Gastroesophageal sphincter (tissue), 4 donors: ENCODE measurements at regions not wholly inside any gene's neighbourhood (a gene's known extent, or its start where the extent isn't known, plus 50 kb on each side); places are given as distances from the start of the nearest gene placed in this dataset.

ENCODE experiments used
- ATAC-seq: fragments of 150-250 bp; one replicate; pipeline ENCODE4 v1.9.1; 2016; ENCODE audit warnings: mild to moderate bottlenecking, moderate library complexity
- H3K27ac ChIP-seq, 4 donors: fragments of 200-600 bp; sonication (generic) in 3 of 4; 1 replicate in 3 of 4; 2 replicates in 1 of 4; pipeline ENCODE4 v1.5.1; 2016 to 2019
- H3K27me3 ChIP-seq: fragments of 200-600 bp; sonication (generic); one replicate; pipeline ENCODE4 v1.5.1; 2019
- H3K36me3 ChIP-seq, 2 donors: fragments of 200-600 bp; sonication (generic); one replicate each; pipeline ENCODE4 v1.5.1; 2019; ENCODE audit warnings: control low read depth in 1 of 2
- H3K4me1 ChIP-seq, 3 donors: fragments of 200-600 bp; sonication (generic); 1 replicate in 2 of 3; 2 replicates in 1 of 3; pipeline ENCODE4 v1.5.1; 2016 to 2019; ENCODE audit warnings: control low read depth in 2 of 3
- H3K4me3 ChIP-seq, 2 donors: fragments of 200-600 bp; sonication (generic); one replicate each; pipeline ENCODE4 v1.5.1; 2019; ENCODE audit warnings: mild to moderate bottlenecking in 1 of 2, moderate library complexity in 1 of 2
- H3K9me3 ChIP-seq, 3 donors: fragments of 200-600 bp; sonication (generic); one replicate each; pipeline ENCODE4 v1.5.1; 2017 to 2019; ENCODE audit warnings: control low read depth in 2 of 3
- EP300 ChIP-seq: sonication (generic); formaldehyde crosslinking; IDR thresholded peaks from one replicate; pipeline ENCODE4 v1.6.1; 2017; ENCODE audit warnings: antibody characterized with exemption, mild to moderate bottlenecking
- POLR2A ChIP-seq, 2 donors: fragments of 450-650 bp; IDR thresholded peaks; one replicate each; pipeline ENCODE4 v1.6.1; 2017; ENCODE audit warnings: antibody characterized with exemption in 2 of 2, mild to moderate bottlenecking in 2 of 2, moderate library complexity in 1 of 2
- POLR2AphosphoS5 ChIP-seq: sonication (generic); formaldehyde crosslinking; IDR thresholded peaks from one replicate; pipeline ENCODE4 v1.6.1; 2017; ENCODE audit warnings: antibody characterized with exemption
- WGBS, 2 donors: methylation state at CpG; one replicate each; pipeline ENCODE4 v1.1.5; 2018; ENCODE audit warnings: low coverage in 1 of 2; 5-methylcytosine and 5-hydroxymethylcytosine counted together
- TF ChIP-seq, protein P1 (sequence below), 4 experiments: fragments of 200-600 bp in 2 of 4; fragments of 450-650 bp in 2 of 4; sonication (generic) in 1 of 4; IDR thresholded peaks; one replicate each; pipeline ENCODE4 v1.5.1; 2017 to 2019; ENCODE audit warnings: antibody characterized with exemption in 4 of 4, mild to moderate bottlenecking in 2 of 4, moderate library complexity in 2 of 4

DNA sequence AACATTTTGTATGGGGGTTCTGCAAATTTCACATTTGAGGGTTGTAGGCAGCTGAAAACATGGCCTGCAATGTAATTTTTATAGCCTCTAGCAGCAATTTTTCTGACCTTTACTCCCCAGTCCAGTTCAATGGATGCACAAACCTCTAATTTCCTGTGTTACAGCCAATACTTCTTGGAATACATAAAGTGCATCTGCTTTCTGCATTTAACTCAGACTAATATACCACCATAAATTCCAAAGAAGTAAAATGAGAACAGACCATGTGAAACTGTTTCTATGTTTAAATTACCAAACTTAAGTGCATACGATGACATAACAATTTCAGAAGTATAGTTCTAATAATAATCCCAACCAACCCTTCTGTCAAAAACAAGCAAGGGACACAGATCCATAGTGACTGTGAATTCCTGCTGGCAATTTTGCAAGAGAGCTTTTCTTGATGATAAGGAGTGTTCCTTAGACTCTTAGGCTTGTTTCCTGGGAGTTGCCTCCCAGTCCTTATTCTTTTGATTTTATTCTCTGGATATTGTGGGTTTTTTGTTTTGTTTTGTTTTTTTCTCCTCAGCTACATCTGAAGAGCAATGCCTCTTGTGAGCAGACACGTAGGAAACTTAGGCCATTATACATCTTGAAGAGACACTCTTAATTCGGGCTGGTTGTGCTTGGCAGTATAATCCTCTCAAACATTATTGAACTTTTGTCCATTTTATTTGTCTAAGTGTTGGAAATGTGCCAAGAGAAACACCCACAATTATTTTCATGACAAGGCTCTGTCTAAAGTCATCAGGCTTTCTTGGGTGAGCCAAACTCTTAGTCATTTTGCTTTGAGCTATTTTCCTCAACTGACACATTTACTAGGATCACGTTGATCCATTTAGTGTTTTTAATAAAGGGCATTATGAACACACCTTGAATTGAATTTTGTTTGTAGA lies 51.3 kb upstream of the RERGL start:
- no peak overlapping the region for H3K27ac ChIP-seq
- H3K4me3 ChIP-seq: no peak overlapping the region
- 42 to 80% methylated on average over 4 of the region's 4 CpGs for WGBS, 2 donors
- no peaks in the 10 kb centered on the region for H3K36me3 ChIP-seq
- no peaks in the 10 kb centered on the region for H3K27me3 ChIP-seq
- H3K4me1 ChIP-seq: no peaks in the 10 kb centered on the region
- H3K9me3 ChIP-seq: no peaks in the 10 kb centered on the region
- no peak for ATAC-seq
- TF ChIP-seq EP300: no peak
- no peak for TF ChIP-seq POLR2A (IDR thresholded peaks at IDR 0.05)
- TF ChIP-seq POLR2AphosphoS5: no peak
- TF ChIP-seq, protein P1, sequence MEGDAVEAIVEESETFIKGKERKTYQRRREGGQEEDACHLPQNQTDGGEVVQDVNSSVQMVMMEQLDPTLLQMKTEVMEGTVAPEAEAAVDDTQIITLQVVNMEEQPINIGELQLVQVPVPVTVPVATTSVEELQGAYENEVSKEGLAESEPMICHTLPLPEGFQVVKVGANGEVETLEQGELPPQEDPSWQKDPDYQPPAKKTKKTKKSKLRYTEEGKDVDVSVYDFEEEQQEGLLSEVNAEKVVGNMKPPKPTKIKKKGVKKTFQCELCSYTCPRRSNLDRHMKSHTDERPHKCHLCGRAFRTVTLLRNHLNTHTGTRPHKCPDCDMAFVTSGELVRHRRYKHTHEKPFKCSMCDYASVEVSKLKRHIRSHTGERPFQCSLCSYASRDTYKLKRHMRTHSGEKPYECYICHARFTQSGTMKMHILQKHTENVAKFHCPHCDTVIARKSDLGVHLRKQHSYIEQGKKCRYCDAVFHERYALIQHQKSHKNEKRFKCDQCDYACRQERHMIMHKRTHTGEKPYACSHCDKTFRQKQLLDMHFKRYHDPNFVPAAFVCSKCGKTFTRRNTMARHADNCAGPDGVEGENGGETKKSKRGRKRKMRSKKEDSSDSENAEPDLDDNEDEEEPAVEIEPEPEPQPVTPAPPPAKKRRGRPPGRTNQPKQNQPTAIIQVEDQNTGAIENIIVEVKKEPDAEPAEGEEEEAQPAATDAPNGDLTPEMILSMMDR (IDR thresholded peaks at IDR 0.05): no peak

DNA sequence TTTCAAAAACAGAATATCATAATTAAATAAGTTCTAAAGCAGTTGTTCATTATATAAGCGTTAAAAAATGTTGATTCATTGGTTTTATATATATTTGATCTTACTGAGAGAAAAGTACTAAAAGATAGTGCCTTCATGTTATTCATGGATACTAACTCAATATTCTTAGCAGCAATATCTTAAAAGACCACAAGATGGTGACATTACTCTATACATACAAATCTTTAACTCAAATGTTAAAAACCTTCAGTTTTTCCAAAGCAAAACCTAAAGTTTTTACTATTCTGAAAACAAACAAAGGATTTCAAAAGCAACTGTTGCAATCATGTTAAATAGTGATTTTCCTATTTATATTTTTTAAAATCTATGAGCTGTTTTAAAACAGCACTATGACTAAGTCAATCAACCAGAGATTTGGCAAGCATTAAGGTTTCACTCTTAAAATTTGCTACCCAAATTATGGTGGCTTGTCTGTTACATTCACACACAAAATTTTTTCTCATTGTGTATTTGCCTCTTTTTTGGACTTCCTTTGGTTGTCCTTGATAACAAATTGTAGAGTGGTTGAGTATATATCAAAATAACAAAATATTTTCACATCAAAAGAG lies 50.1 kb upstream of the RERGL start:
- WGBS, 2 donors: 4 to 18% methylated on average over 1 of the region's 1 CpG
- TF ChIP-seq POLR2AphosphoS5 (no peak), EP300 (no peak), POLR2A (IDR thresholded peaks at IDR 0.05) (no peak)
- TF ChIP-seq, protein P1 (IDR thresholded peaks at IDR 0.05): peak; percentile 34 to 65 (median 46)
- ATAC-seq: no peak

More for the DNA sequence above, 50.1 kb upstream of the RERGL start:
- Histone ChIP-seq H3K36me3 (no peaks in the 10 kb centered on the region), H3K4me3 (no peak overlapping the region), H3K27me3 (no peaks in the 10 kb centered on the region), H3K9me3 (no peaks in the 10 kb centered on the region), H3K27ac (no peak overlapping the region), H3K4me1 (peaks cover 0 to 4% (median 0%) of the 10 kb centered on the region in 3 donors)
